ENCODE measurements at regions not wholly inside any gene's neighbourhood (a gene's known extent, or its start where the extent isn't known, plus 50 kb on each side); places are given as distances from the start of the nearest gene placed in this dataset.

- H3K27ac Mint-ChIP-seq: no peak overlapping the region
- no peaks in the 10 kb centered on the region for H3K9me3 Mint-ChIP-seq
Measured at GRCh38 chr11:71368966-71369365, 79.2 kb downstream of the DHCR7 start.

More at GRCh38 chr11:71368966-71369365, 79.2 kb downstream of the DHCR7 start:
- H2BK12ac ChIP-seq (ENCODE audit: insufficient read length, low read depth, low read length): no peak overlapping the region
- no peak overlapping the region for H2BK15ac ChIP-seq (ENCODE audit: low read depth, low read length)
- H2AFZ ChIP-seq (ENCODE audit: low read length): no peak overlapping the region
- no peaks in the 10 kb centered on the region for H3K79me2 ChIP-seq (ENCODE audit: insufficient read depth, low read length)
- H2BK20ac ChIP-seq (ENCODE audit: low read depth, low read length, poor library complexity, severe bottlenecking): no peak overlapping the region
- WGBS (ENCODE audit: extremely low coverage, insufficient read length, low lambda C conversion rate): no CpG with 5 or more reads among the region's 15 CpGs
- H3K14ac ChIP-seq (ENCODE audit: insufficient read depth, low read length): no peak overlapping the region
- no peak overlapping the region for H2BK5ac ChIP-seq (ENCODE audit: insufficient read length, low read length)
- TF ChIP-seq CTCF (conservative IDR thresholded peaks at IDR 0.05): no peak
- no peaks in the 10 kb centered on the region for H4K20me1 ChIP-seq (ENCODE audit: control insufficient read depth, insufficient read depth, insufficient read length)
- no peak for DNase-seq
- no peak overlapping the region for H4K5ac ChIP-seq (ENCODE audit: insufficient read length, low read depth, low read length)
- H3K9ac ChIP-seq (ENCODE audit: extremely low read depth, insufficient read length, low read length): no peak overlapping the region
- peaks cover 4% of the 10 kb centered on the region for H3K4me1 ChIP-seq (ENCODE audit: insufficient read depth, low read length)
- Mint-ChIP-seq H3K4me1 (peaks cover 5 to 11% of the 10 kb centered on the region in 2 experiments), H3K36me3 (ENCODE audit: insufficient read depth in 1 of 3, low read depth in 3 of 3) (no peaks in the 10 kb centered on the region), H3K4me3 (no peak overlapping the region), H3K27me3 (ENCODE audit: low read depth) (peaks cover 2% of the 10 kb centered on the region)
- H3K27me3 ChIP-seq (ENCODE audit: insufficient read depth, low read length): no peaks in the 10 kb centered on the region
- H4K91ac ChIP-seq (ENCODE audit: insufficient read length, low read depth, low read length): no peak overlapping the region
- H3K4me2 ChIP-seq (ENCODE audit: insufficient read depth, insufficient read length, low read length): no peak overlapping the region
- no peak overlapping the region for H3K56ac ChIP-seq (ENCODE audit: insufficient read length, low read depth, low read length)
- no peak overlapping the region for H2BK120ac ChIP-seq (ENCODE audit: low read depth, low read length, poor library complexity, severe bottlenecking)
- H3K79me1 ChIP-seq (ENCODE audit: insufficient read depth, low read depth, low read length, poor library complexity, severe bottlenecking): no peaks in the 10 kb centered on the region
- no peak overlapping the region for H3K27ac ChIP-seq (ENCODE audit: insufficient read length, low read depth, low read length)
- H4K8ac ChIP-seq (replicated peaks; ENCODE audit: insufficient read length, low read depth, low read length): no peak overlapping the region
- H3K9me3 ChIP-seq (ENCODE audit: control insufficient read depth, low read depth, low read length): no peaks in the 10 kb centered on the region
- no peak overlapping the region for H3K18ac ChIP-seq (ENCODE audit: insufficient read length, low read depth, low read length)
- no peak overlapping the region for H2AK5ac ChIP-seq (ENCODE audit: insufficient read length, low read length)
- H3T11ph ChIP-seq (ENCODE audit: low read length): no peak overlapping the region
- H3K23ac ChIP-seq (ENCODE audit: insufficient read length, low read depth, low read length): no peak overlapping the region
- no peaks in the 10 kb centered on the region for H3K23me2 ChIP-seq (ENCODE audit: insufficient read length, low read depth, low read length, poor library complexity, severe bottlenecking)
- H3K4ac ChIP-seq (ENCODE audit: low read depth, low read length): no peak overlapping the region

All from H9 (cell line).